ENCODE measurements at regions not wholly inside any gene's neighbourhood (a gene's known extent, or its start where the extent isn't known, plus 50 kb on each side); places are given as distances from the start of the nearest gene placed in this dataset.
A peak's percentile ranks its signal among the peaks of the same experiment; 100 is the strongest.

- no peak for DNase-seq (ENCODE audit: low read depth, low spot score)
- no peak overlapping the region for H3K4me3 ChIP-seq (ENCODE audit: low read length)
These were observed 78.2 kb upstream of the SORBS2 start for GRCh38 chr4:185890196-185890595.

- no peak for DNase-seq (ENCODE audit: low read depth, low spot score)
These were observed 80.2 kb upstream of the SORBS2 start for GRCh38 chr4:185892165-185892564.

GRCh38 chr4:185893500-185893899 is 81.5 kb upstream of the SORBS2 start:
- DNase-seq (ENCODE audit: low read depth, low spot score), result no peak
- H3K4me3 ChIP-seq (ENCODE audit: low read length), result no peak overlapping the region

More at GRCh38 chr4:185892165-185892564, 80.2 kb upstream of the SORBS2 start:
- no peak overlapping the region for H3K4me3 ChIP-seq (ENCODE audit: low read length)

GRCh38 chr4:185894481-185894880 is 82.5 kb upstream of the SORBS2 start:
- DNase-seq (ENCODE audit: low read depth, low spot score), result no peak
- no peak overlapping the region for H3K4me3 ChIP-seq (ENCODE audit: low read length)

GRCh38 chr4:185895351-185895750 is 83.4 kb upstream of the SORBS2 start:
- H3K4me3 ChIP-seq (ENCODE audit: low read length), result no peak overlapping the region
- no peak for DNase-seq (ENCODE audit: low read depth, low spot score)

- no peak for DNase-seq (ENCODE audit: low read depth, low spot score)
- no peak overlapping the region for H3K4me3 ChIP-seq (ENCODE audit: low read length)
These were observed 83.9 kb upstream of the SORBS2 start for GRCh38 chr4:185895866-185896265.

- DNase-seq (ENCODE audit: low read depth, low spot score), result peak; percentile 78
- H3K4me3 ChIP-seq (ENCODE audit: low read length), result no peak overlapping the region
These were observed 85.0 kb upstream of the SORBS2 start for GRCh38 chr4:185896817-185897488.

- no peak overlapping the region for H3K4me3 ChIP-seq (ENCODE audit: low read length)
- DNase-seq (ENCODE audit: low read depth, low spot score), result no peak
These were observed 86.4 kb upstream of the SORBS2 start for GRCh38 chr4:185898413-185898812.

GRCh38 chr4:185899833-185900232 is 87.8 kb upstream of the SORBS2 start:
- DNase-seq (ENCODE audit: low read depth, low spot score), result no peak
- H3K4me3 ChIP-seq (ENCODE audit: low read length), result no peak overlapping the region

- DNase-seq (ENCODE audit: low read depth, low spot score), result no peak
- H3K4me3 ChIP-seq (ENCODE audit: low read length), result no peak overlapping the region
These were observed 90.7 kb upstream of the SORBS2 start for GRCh38 chr4:185902654-185903053.

- no peak overlapping the region for H3K4me3 ChIP-seq (ENCODE audit: low read length)
- DNase-seq (ENCODE audit: low read depth, low spot score), result no peak
These were observed 91.2 kb upstream of the SORBS2 start for GRCh38 chr4:185903205-185903604.

- peak; percentile 85 for DNase-seq (ENCODE audit: low read depth, low spot score)
- H3K4me3 ChIP-seq (ENCODE audit: low read length), result no peak overlapping the region
These were observed 92.4 kb upstream of the SORBS2 start for GRCh38 chr4:185904381-185904780.

GRCh38 chr4:185909972-185910371 is 98.0 kb upstream of the SORBS2 start:
- H3K4me3 ChIP-seq (ENCODE audit: low read length), result no peak overlapping the region

GRCh38 chr4:185911556-185912064 is 99.6 kb upstream of the SORBS2 start:
- DNase-seq (ENCODE audit: low read depth, low spot score), result no peak
- H3K4me3 ChIP-seq (ENCODE audit: low read length), result no peak overlapping the region

More at GRCh38 chr4:185909972-185910371, 98.0 kb upstream of the SORBS2 start:
- DNase-seq (ENCODE audit: low read depth, low spot score), result no peak

- no peak for DNase-seq (ENCODE audit: low read depth, low spot score)
- no peak overlapping the region for H3K4me3 ChIP-seq (ENCODE audit: low read length)
These were observed 100.8 kb upstream of the SORBS2 start for GRCh38 chr4:185912779-185913178.

- no peak for DNase-seq (ENCODE audit: low read depth, low spot score)
- no peak overlapping the region for H3K4me3 ChIP-seq (ENCODE audit: low read length)
These were observed 102.7 kb upstream of the SORBS2 start for GRCh38 chr4:185914583-185915199.

GRCh38 chr4:185915271-185915670 is 103.3 kb upstream of the SORBS2 start:
- DNase-seq (ENCODE audit: low read depth, low spot score), result no peak

GRCh38 chr4:185915817-185916216 is 103.8 kb upstream of the SORBS2 start:
- no peak for DNase-seq (ENCODE audit: low read depth, low spot score)
- no peak overlapping the region for H3K4me3 ChIP-seq (ENCODE audit: low read length)

More at GRCh38 chr4:185915271-185915670, 103.3 kb upstream of the SORBS2 start:
- H3K4me3 ChIP-seq (ENCODE audit: low read length), result no peak overlapping the region

GRCh38 chr4:185916231-185916630 is 104.2 kb upstream of the SORBS2 start:
- DNase-seq (ENCODE audit: low read depth, low spot score), result no peak

GRCh38 chr4:185916683-185917082 is 104.7 kb upstream of the SORBS2 start:
- no peak overlapping the region for H3K4me3 ChIP-seq (ENCODE audit: low read length)
- DNase-seq (ENCODE audit: low read depth, low spot score), result no peak

More at GRCh38 chr4:185916231-185916630, 104.2 kb upstream of the SORBS2 start:
- H3K4me3 ChIP-seq (ENCODE audit: low read length), result no peak overlapping the region

- no peak for DNase-seq (ENCODE audit: low read depth, low spot score)
- H3K4me3 ChIP-seq (ENCODE audit: low read length), result no peak overlapping the region
These were observed 107.1 kb upstream of the SORBS2 start for GRCh38 chr4:185919107-185919506.

Data from Jurkat, Clone E6-1 (cell line).